ENCODE measurements at regions not wholly inside any gene's neighbourhood (a gene's known extent, or its start where the extent isn't known, plus 50 kb on each side); places are given as distances from the start of the nearest gene placed in this dataset.

GRCh38 chr6:105487040-105487790 is 84.3 kb upstream of the PREP start:
- no peak for TF ChIP-seq POLR2A (IDR thresholded peaks at IDR 0.05)
- TF ChIP-seq CTCF (IDR thresholded peaks at IDR 0.05): no peak
- Histone ChIP-seq H3K36me3 (ENCODE audit: low read depth, missing control alignments) (no peaks in the 10 kb centered on the region), H3K9me3 (no peaks in the 10 kb centered on the region), H3K4me1 (peaks cover 14% of the 10 kb centered on the region), H3K27ac (no peak overlapping the region), H3K27me3 (no peaks in the 10 kb centered on the region), H3K4me3 (no peak overlapping the region)
- no peak for DNase-seq
- 91 to 98% methylated on average over 9 of the region's 9 CpGs for WGBS, 2 donors
- intact Hi-C loops (cut with DNase I; ENCODE audit: low total_unique reads): no loop called here

GRCh38 chr6:105485456-105485855 is 82.6 kb upstream of the PREP start:
- Histone ChIP-seq H3K4me3 (no peak overlapping the region), H3K27me3 (no peaks in the 10 kb centered on the region), H3K27ac (no peak overlapping the region), H3K36me3 (ENCODE audit: low read depth, missing control alignments) (no peaks in the 10 kb centered on the region), H3K4me1 (peaks cover 13% of the 10 kb centered on the region), H3K9me3 (no peaks in the 10 kb centered on the region)
- no peak for TF ChIP-seq CTCF (IDR thresholded peaks at IDR 0.05)
- TF ChIP-seq POLR2A (IDR thresholded peaks at IDR 0.05): no peak
- intact Hi-C loops (cut with DNase I; ENCODE audit: low total_unique reads): no loop called here
- WGBS, 2 donors: 58 to 69% methylated on average over 5 of the region's 5 CpGs
- DNase-seq: no peak

GRCh38 chr6:105484238-105485161 is 81.6 kb upstream of the PREP start:
- intact Hi-C loops (cut with DNase I; ENCODE audit: low total_unique reads): no loop called here
- TF ChIP-seq CTCF (IDR thresholded peaks at IDR 0.05) (peak; percentile 69 to 93 (median 76)), POLR2A (IDR thresholded peaks at IDR 0.05) (no peak)
- DNase-seq: no peak
- H3K27ac ChIP-seq: no peak overlapping the region
- H3K36me3 ChIP-seq (ENCODE audit: low read depth, missing control alignments): no peaks in the 10 kb centered on the region
- no peaks in the 10 kb centered on the region for H3K27me3 ChIP-seq
- H3K4me1 ChIP-seq: peaks cover 13% of the 10 kb centered on the region
- no peak overlapping the region for H3K4me3 ChIP-seq
- 43 to 46% methylated on average over 12 of the region's 12 CpGs for WGBS, 2 donors
- no peaks in the 10 kb centered on the region for H3K9me3 ChIP-seq

- H3K27me3 ChIP-seq: no peaks in the 10 kb centered on the region
- TF ChIP-seq POLR2A (IDR thresholded peaks at IDR 0.05) (no peak), CTCF (IDR thresholded peaks at IDR 0.05) (no peak)
- H3K9me3 ChIP-seq: no peaks in the 10 kb centered on the region
- intact Hi-C loops (cut with DNase I; ENCODE audit: low total_unique reads): no loop called here
- H3K4me1 ChIP-seq: peaks cover 13% of the 10 kb centered on the region
- 26 to 50% methylated on average over 4 of the region's 4 CpGs for WGBS, 2 donors
- peak overlapping the region in 1 of 2 donors; percentile 8 for H3K27ac ChIP-seq
- H3K36me3 ChIP-seq (ENCODE audit: low read depth, missing control alignments): no peaks in the 10 kb centered on the region
- peak; percentile 27 for DNase-seq
- H3K4me3 ChIP-seq: no peak overlapping the region
Measured at GRCh38 chr6:105483492-105483891, 80.6 kb upstream of the PREP start.

Data from testis (tissue), 2 donors.